Renal cortex interstitium (tissue), 11 donors: ENCODE measurements at regions not wholly inside any gene's neighbourhood (a gene's known extent, or its start where the extent isn't known, plus 50 kb on each side); places are given as distances from the start of the nearest gene placed in this dataset.

Source experiments
- DNase-seq, 11 donors: peaks; one replicate each; pipeline ENCODE4 v3.0.0-alpha.2; 2013; ENCODE audit warnings: low read depth in 9 of 11, low spot score in 4 of 11; ENCODE audit errors: extremely low read depth in 1 of 11

DNA sequence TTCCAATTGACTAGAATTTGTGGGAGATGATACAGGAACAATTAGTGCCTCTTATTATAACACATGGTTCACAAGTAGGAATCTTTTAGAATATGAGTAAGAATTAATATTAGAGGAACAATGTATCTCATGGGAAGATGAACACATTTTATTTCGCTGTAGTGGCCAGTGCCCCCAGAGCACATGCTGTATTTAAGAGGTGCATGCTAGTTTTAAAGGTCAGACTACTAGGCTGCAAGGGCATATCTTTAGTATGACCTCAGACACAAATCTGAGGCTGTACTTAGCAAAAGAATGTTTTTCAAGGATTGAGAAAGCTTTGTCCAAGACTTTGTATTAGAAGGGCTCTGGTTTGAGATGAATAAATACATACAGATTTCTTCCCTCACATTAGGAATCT lies 586.9 kb downstream of the CCER1 start:
- no peak for DNase-seq

DNA sequence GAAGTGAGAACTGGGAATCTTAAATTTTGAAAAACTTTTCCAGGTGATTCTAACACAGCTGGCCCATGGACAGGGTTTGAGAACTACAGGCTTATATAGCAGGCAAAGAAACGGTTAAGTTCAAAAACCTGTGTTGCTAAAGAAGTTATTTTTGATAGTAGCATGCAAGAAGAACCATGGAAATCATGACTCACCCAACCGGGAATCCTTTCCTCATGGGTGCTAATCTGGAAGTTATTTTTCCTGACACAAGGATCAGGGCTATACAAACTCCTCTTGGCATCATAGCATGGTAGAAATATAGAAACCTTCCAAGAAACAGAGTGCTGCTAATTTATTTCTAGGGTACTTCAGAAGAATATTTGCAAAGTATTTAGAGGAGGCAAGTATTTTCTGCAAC lies 588.7 kb downstream of the CCER1 start:
- no peak for DNase-seq

DNA sequence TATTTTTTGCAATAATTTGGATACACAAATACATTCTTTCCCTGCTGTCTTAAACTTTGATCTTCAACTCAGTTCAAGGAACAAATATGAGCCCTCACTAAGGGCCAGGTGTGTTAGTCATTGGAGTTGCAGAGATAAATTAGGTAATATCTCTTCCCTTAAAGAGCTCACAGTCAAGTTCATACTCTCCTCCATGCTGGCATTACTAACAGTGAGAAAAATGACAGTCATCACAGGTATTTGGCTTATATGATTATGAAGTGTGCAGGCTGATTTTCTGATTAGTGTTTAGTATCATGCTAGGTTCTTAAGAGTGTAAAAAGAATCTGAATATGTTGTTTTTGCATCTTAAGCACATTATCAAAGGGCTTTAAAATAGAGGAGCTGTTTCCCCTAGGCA lies 594.7 kb downstream of the CCER1 start:
- no peak for DNase-seq

DNA sequence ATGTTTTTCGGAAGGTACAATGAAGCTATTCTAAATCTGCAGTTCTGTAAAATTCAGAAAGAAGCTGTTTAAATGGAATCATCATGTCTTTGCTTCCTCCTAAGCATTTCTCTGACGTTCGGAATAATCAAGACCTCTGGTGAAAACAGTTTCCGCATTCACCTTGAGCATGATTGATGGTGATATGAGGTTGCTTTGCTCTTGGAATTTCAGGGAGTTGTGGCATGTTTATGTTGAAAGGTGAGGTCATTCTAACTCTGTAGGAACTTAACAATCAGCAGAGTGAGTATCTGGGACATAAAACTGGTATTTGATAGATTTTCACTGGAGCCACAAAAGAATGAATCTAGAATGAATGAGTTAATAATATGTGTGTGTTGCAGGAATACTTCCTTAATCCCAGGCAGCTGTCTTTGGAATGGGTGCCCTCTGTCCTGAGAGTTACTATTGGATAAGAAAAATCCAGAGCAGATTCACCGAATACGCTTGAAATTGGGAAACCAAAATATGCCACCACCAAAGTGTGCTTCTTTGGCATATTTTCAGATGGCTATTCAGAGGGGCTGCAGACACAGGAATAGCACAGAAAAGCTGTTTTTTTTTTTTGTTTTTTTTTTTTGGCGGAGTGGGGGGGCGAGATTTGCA lies 599.1 kb downstream of the CCER1 start:
- peak in 4 of 11 donors; percentile 18 to 35 (median 28) for DNase-seq

DNA sequence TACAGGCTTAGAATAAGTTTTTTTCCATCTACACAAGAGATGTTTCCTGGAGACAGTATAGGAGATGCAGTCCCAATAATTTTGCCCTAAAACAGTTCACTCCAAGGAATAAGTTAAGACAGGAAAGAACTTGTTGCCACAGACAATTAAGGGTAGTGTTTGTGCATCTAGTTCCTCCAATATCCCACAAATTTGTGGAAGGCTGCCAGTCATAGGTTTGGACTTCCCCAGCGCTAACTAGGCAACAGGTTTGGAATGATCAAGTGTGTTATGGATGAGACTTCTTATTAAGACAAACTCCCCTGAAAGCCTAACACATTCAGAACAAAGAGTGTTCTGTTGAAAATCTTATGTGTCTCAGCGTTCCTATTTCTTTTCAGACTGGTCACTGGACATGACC lies 611.0 kb downstream of the CCER1 start:
- DNase-seq = no peak

DNA sequence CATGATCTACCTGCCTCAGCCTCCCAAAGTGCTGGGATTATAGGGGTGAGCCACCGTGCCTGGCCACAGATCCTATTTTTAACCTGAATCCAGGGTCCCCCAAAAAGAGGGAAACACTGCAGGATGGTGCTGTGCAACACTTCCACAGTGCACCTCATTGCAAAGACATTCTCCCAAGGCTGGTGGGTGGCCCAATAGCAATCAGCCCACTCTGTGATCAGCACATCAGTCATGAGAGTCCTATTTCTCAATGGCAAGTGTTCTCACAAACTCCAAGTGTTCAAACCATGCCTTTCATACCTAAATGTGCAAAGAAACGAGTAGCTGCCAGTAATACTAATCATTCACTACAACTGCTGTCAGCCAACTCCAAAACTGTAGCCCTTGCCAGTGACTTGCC lies 612.9 kb downstream of the CCER1 start:
- no peak for DNase-seq

DNA sequence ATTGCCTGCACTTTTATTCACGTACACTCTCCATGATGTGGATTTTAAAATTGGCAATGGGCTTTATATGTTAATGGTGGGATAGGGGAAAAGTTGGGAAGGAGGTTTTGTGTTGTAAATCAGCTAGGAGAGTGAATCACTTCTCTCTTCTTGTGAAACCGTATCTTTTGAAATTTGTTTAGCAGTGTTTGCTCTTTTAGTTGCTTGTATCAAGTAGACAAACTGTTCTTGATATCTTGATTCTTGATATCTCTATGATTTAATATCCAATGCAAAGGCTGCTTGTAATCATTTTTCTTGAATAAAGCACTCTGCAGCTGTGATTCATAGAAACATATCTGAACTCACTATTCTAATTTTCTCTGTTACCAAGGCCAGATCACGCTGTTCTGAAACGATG lies 615.1 kb downstream of the CCER1 start:
- no peak for DNase-seq

DNA sequence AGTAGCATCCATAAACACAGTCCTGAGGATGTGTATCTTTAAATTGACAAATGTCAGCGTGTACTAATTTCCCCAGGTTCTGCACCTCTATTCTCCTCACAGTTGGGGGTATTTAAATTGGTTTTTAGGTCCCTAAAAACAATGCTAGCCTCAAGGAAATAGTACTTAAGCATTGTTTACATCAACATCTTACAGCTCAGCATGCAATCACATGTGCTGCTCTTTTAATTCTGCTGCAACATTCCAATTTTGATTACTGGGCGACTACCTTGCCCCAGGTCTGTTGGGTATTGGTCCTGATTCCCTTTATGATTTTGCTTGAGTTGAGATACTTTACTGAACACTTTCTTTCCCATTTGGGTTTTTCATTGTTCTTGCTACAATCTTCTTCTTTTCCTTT lies 616.6 kb downstream of the CCER1 start:
- DNase-seq = no peak

DNA sequence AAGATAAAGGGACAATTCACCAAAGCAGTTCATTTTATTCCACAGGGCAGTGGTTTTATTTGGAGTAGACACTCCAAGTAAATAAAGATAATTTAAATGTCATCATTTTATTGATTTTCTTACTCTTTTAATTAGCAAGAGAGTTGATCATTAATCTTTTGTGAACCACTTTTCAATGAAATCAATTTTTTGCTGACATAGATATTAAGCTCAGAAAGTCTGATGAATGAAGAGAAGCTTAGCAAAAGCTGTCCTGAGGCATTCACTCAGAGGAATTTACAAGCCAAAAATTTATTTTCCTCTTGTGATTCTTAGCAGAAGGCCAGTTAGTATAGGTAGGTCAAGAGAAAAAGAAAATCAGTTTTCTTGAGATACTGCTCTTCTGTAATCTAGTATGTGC lies 618.0 kb downstream of the CCER1 start:
- DNase-seq = no peak

DNA sequence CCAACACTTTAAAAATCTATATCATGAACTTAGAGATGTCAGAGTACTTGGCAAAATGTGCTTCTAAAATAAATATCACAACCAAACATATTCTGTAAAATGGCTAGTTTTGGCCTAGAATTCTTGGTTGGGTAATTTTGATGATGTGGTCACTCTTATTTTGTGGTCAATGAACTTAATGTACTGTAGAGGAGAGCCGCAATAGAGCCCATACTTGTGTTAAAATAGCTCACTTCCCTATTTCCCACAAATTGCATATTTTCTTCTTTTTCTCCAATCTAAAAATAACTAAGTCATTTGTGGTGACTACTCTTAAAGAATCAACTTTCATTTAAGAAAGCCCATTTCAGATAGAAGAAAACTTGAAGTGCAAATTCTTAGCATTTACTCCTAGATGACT lies 619.4 kb downstream of the CCER1 start:
- no peak for DNase-seq

DNA sequence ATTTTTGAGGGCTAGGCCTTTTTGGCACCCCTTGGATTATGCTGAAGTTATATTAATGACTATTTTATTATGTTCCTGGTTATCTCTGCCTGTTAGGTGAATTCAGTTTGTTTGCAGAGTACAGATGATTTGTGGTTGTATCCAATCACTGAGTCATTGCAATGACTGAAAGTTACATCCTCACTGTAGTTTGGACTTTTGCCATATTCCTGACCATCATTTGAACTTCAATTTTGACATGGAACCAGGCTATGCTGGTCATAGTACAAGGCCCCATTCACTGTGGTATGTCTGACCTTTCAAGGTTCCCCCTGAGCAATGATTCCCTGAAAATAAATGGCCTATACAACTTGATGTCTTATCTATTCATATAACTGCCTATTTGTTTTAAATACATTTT lies 621.0 kb downstream of the CCER1 start:
- DNase-seq = no peak

DNA sequence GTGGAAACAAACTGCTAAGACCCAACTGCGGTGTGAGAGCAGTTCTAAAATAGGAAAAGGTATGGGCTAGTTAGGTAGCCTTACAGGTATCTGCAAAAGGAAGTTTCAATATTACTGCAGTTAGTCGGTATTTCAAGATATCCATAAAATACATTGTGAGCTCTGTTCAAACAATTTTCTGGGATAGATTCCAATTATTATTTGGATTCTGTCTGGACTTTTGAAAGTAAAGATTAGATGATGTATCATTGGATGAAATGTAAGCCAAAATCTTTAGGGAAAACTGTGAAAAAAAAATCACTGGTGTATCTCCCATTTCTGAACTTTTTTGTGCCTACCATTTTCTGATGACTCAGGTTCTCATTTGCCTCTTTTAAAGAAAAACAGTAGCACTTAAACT lies 621.6 kb downstream of the CCER1 start:
- DNase-seq = no peak

DNA sequence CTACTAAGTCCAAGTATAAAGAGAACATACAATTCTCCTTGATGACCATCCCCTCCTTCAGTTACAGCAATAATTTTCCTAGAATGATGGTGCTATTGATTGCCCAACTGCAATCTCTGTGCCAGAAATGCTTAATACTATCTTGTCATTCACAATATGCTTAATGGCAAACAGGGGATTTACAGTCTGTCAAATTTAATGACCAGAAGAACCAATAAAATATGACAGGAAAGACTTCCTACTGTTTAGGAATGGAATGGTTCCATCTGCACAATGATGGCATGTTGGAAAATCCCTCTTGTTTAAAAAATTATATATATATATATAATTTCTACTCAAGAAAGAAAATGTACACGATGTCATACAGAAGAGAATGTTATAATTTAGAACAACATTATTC lies 623.2 kb downstream of the CCER1 start:
- no peak for DNase-seq

DNA sequence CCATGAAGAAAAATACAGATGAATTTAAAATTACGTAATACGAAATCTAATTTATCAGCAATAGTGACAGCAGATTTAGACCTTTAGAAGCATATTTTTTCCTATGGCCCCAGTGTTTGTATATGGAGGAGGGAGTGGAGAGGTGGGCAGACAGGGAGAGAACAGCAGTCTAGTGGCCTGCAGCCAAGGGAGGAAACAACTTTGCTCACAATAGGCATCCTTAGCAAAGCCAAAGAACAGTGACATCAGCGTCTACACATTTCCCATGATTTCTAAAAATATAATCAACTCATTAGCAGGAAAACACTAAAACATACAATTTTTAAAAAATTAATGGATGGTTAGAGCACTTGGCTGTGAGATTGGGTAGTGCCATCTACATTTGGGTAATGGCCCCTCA lies 622.6 kb upstream of the ATP2B1 start:
- DNase-seq = no peak

DNA sequence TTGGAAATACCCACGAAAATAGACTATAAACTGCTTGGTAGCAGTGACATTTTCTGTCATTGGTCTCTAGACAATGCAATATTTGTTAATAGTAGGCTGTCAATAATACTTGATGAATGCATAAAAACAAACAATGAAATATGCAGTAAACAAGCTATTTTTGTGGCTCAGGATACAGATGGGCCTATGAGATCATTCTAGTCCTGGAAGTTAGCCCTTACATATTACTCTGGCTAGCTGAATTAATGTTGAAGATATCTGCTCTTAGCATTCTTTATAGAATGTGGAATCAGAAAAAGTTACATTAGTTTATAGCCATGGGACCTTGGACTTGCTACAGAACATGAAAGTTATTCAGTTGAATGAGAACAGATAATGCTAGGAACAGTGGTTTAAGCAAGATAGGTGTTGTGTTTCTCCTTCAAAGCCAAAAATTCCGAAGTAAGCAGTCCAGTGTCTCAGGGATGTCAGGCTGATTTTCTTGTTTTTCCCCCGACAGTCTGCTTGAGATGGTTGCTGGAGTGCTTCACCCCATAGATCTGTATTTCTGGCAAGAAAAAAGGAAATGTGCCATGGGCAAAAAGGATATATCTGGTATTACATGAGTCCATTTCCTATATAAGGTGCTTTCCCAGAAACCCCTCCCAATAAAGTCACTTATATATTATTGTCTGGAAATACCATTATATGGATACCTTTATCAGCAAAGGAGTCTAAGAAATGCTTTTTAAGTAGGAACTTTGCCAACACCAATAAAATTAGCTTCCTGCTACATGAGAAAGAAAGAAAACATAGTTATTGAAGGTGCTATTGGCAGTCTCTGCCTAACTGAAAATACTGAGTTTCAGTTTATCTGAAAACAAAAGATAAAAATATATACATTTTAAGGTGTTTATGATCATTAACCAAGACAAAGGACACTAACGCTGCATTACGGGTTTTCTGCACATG lies 619.4 kb upstream of the ATP2B1 start:
- DNase-seq = no peak

DNA sequence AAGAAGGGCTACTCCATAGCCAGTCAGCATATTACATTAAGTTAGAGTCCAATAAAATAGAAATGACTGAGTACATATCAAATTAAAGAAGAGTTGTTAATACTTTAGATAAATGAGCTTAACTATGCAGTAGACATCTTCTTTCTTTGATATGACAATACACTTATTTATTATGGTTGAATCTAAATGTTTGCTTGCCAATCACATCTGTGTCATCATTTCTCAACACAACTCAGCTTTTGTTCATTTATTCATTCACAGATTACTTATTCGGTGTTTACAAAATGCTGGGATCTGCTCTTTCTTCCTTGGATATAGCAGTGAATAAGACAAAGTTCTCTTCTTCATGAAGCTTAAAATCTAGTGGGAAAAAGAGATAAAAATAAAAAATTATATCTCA lies 614.6 kb upstream of the ATP2B1 start:
- no peak for DNase-seq

DNA sequence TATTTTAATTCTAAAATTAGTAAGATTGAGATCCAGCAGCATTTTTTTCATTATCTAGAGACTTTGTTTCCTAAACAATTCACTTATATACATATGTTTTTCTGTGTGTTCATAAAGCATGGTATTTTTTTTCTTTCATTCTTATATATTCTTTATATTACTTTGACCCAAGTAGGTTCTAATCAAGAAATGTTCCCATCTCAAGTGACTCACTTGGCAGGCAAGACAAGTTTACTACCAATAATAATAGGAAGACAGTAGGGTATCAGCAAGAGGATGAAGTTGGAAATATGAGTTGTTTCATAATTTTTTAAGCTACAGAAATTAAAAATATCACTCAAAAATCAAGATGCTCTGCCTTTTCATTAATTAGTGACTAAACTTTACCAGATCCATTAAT lies 613.4 kb upstream of the ATP2B1 start:
- DNase-seq = no peak

DNA sequence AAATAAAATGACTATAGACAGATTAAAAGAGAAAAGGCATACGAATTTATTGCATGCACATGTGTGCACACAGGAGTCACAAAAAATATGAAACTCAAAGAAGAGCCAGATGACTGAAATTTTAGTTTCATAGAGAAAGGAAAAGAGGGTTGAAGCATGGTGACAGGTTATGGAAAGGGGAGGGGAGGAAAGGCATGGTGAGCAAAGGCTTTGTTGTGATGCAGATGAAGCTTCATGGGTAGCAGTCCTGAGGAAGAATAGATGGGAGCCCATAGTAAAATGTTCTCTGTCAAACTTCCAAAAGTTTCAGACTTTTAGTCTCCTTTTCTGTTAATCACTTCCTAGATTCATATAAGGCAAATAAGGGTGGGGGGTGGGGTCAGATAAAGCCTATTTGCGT lies 612.7 kb upstream of the ATP2B1 start:
- no peak for DNase-seq

DNA sequence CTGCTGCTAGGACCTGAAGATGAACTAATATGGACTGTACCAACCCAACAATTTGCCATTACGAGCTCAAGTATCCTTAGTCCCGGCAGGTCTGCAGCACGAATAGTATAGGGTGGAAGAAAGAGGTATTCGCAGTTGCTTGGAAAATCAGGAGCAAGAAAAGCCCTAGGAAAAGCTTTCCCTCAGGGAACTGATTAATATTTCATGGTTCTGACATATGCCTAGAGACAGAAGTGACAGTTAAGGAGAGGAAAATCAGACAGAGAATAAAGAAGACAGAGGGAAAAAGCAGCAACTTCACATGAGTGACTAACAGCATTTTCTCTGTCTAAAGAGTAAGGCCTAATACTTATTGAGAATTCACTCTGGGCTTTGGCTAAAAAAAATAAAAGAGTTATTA lies 602.9 kb upstream of the ATP2B1 start:
- no peak for DNase-seq

DNA sequence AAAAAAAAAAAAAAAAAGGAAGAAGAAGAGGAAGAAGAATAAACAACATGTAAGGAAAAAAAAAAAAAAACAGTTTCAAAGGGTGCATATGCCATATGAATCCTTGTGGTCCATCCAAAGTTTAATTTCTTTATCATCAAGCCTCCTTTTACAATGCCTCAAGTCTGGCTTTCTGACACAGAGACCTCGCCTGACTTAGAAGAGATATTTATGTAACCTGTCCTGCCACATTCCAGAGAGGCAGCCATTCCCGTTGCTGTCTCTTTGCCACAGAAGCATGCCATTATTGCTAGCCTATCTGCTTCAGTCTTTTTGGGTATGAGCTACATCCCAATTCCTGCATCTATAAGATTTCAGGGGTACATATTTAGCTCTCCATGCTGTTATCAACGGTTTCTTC lies 596.7 kb upstream of the ATP2B1 start:
- DNase-seq = no peak

DNA sequence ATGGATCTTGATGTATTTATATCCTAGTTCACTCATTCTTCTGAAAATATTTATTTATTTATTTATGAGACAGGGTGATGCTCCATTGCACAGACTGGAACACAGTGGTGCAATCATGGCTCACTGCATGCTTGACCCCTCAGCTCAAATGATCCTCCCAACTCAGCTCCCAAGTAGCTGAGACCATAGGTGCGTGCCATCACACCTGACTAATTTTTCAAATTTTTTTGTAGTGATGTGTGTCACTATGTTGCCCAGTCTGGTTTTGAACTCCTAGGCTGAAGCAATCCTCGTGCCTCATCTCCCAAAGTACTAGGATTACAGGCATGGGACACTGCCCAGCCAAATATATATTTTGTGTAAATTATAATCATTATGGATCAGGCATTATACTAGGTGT lies 595.6 kb upstream of the ATP2B1 start:
- no peak for DNase-seq
